ENCODE measurements at regions not wholly inside any gene's neighbourhood (a gene's known extent, or its start where the extent isn't known, plus 50 kb on each side); places are given as distances from the start of the nearest gene placed in this dataset.

GRCh38 chr20:11352041-11352440 is 565.7 kb upstream of the BTBD3 start:
- TF ChIP-seq, protein P1, sequence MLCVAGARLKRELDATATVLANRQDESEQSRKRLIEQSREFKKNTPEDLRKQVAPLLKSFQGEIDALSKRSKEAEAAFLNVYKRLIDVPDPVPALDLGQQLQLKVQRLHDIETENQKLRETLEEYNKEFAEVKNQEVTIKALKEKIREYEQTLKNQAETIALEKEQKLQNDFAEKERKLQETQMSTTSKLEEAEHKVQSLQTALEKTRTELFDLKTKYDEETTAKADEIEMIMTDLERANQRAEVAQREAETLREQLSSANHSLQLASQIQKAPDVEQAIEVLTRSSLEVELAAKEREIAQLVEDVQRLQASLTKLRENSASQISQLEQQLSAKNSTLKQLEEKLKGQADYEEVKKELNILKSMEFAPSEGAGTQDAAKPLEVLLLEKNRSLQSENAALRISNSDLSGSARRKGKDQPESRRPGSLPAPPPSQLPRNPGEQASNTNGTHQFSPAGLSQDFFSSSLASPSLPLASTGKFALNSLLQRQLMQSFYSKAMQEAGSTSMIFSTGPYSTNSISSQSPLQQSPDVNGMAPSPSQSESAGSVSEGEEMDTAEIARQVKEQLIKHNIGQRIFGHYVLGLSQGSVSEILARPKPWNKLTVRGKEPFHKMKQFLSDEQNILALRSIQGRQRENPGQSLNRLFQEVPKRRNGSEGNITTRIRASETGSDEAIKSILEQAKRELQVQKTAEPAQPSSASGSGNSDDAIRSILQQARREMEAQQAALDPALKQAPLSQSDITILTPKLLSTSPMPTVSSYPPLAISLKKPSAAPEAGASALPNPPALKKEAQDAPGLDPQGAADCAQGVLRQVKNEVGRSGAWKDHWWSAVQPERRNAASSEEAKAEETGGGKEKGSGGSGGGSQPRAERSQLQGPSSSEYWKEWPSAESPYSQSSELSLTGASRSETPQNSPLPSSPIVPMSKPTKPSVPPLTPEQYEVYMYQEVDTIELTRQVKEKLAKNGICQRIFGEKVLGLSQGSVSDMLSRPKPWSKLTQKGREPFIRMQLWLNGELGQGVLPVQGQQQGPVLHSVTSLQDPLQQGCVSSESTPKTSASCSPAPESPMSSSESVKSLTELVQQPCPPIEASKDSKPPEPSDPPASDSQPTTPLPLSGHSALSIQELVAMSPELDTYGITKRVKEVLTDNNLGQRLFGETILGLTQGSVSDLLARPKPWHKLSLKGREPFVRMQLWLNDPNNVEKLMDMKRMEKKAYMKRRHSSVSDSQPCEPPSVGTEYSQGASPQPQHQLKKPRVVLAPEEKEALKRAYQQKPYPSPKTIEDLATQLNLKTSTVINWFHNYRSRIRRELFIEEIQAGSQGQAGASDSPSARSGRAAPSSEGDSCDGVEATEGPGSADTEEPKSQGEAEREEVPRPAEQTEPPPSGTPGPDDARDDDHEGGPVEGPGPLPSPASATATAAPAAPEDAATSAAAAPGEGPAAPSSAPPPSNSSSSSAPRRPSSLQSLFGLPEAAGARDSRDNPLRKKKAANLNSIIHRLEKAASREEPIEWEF (IDR thresholded peaks at IDR 0.05; ENCODE audit: insufficient replicate concordance, low read depth, low read length): no peak
- TF ChIP-seq SP1 (IDR thresholded peaks at IDR 0.05; ENCODE audit: low read depth, low read length): no peak
- no peak for TF ChIP-seq USF2 (IDR thresholded peaks at IDR 0.05; ENCODE audit: borderline replicate concordance, low read depth, low read length)

All from GM12878 (cell line).